ENCODE measurements at regions not wholly inside any gene's neighbourhood (a gene's known extent, or its start where the extent isn't known, plus 50 kb on each side); places are given as distances from the start of the nearest gene placed in this dataset.

- TF ChIP-seq NFIC (IDR thresholded peaks at IDR 0.05) (no peak), EP300 (IDR thresholded peaks at IDR 0.05; ENCODE audit: borderline replicate concordance) (no peak), USF1 (IDR thresholded peaks at IDR 0.05) (no peak), EGR1 (IDR thresholded peaks at IDR 0.05) (no peak), MAX (IDR thresholded peaks at IDR 0.05) (no peak), YY1 (IDR thresholded peaks at IDR 0.05; ENCODE audit: low read depth) (no peak)
These were observed 179.5 kb downstream of the HAPSTR1 start for GRCh38 chr16:9270941-9271340.

All from Ishikawa (cell line).